Activated CD8-positive, alpha-beta T cell treated with anti-CD3 and anti-CD28 coated beads, Interleukin-2, amount 10 ng/mL, durations not matched to agents 7 days and 5 days (primary cell): ENCODE measurements at regions not wholly inside any gene's neighbourhood (a gene's known extent, or its start where the extent isn't known, plus 50 kb on each side); places are given as distances from the start of the nearest gene placed in this dataset.

Source experiments
- ATAC-seq: fragments of 150-1000 bp; cut with Tn5 transposase; one replicate; pipeline ENCODE4 v1.10.0; 2021; ENCODE audit warnings: moderate library complexity
- CTCF ChIA-PET: fragments of 350-600 bp; sonication (Branson Sonifier 250); formaldehyde crosslinking; loops from one replicate; lab custom pipeline; 2021; ENCODE audit warnings: antibody characterized with exemption; lab: Charles Lee
- POLR2A ChIA-PET: fragments of 350-600 bp; sonication (Branson Sonifier 250); formaldehyde crosslinking; loops from one replicate; lab custom pipeline; 2021; ENCODE audit warnings: antibody characterized with exemption; lab: Charles Lee
- DNase-seq: peaks from one replicate; pipeline ENCODE4 v3.0.0-alpha.2; 2020
- H3K27ac Mint-ChIP-seq: one replicate; pipeline ENCODE4 v1.8.0; 2021; ENCODE audit warnings: mild to moderate bottlenecking, mixed read lengths
- H3K27me3 Mint-ChIP-seq: one replicate; pipeline ENCODE4 v1.8.0; 2021; ENCODE audit warnings: low read depth, mixed read lengths
- H3K36me3 Mint-ChIP-seq: one replicate; pipeline ENCODE4 v1.8.0; 2021; ENCODE audit warnings: low read depth, mixed read lengths
- H3K4me1 Mint-ChIP-seq: one replicate; pipeline ENCODE4 v1.8.0; 2021; ENCODE audit warnings: low read depth, mixed read lengths
- H3K4me3 Mint-ChIP-seq: one replicate; pipeline ENCODE4 v1.8.0; 2021; ENCODE audit warnings: mild to moderate bottlenecking, mixed read lengths
- H3K9me3 Mint-ChIP-seq: one replicate; pipeline ENCODE4 v1.8.0; 2022; ENCODE audit warnings: mixed read lengths; ENCODE audit not compliant: insufficient read depth

GRCh38 chr18:26736301-26736700, 129.2 kb downstream of the AQP4 start:
- no peak overlapping the region for H3K27ac Mint-ChIP-seq
- H3K4me1 Mint-ChIP-seq: no peaks in the 10 kb centered on the region
- no peak for ATAC-seq
- H3K36me3 Mint-ChIP-seq: no peaks in the 10 kb centered on the region
- ChIA-PET CTCF (no interaction called here), POLR2A (no interaction called here)
- no peak for DNase-seq
- H3K4me3 Mint-ChIP-seq: no peak overlapping the region
- no peaks in the 10 kb centered on the region for H3K27me3 Mint-ChIP-seq
- no peaks in the 10 kb centered on the region for H3K9me3 Mint-ChIP-seq

- DNase-seq (no peak), ATAC-seq (no peak)
- ChIA-PET POLR2A (no interaction called here), CTCF (no interaction called here)
- no peak overlapping the region for H3K27ac Mint-ChIP-seq
- H3K36me3 Mint-ChIP-seq: no peaks in the 10 kb centered on the region
- H3K27me3 Mint-ChIP-seq: no peaks in the 10 kb centered on the region
- no peak overlapping the region for H3K4me3 Mint-ChIP-seq
- no peaks in the 10 kb centered on the region for H3K9me3 Mint-ChIP-seq
- no peaks in the 10 kb centered on the region for H3K4me1 Mint-ChIP-seq
Measured at GRCh38 chr18:26734760-26735159, 130.7 kb downstream of the AQP4 start.

- ChIA-PET CTCF (interaction anchor here (0.6 kb wide), 1 partner anchor 836 kb away, joined by 5 read pairs; no protein-coding TSS in a partner anchor), POLR2A (no interaction called here)
- ATAC-seq (no peak), DNase-seq (no peak)
- Mint-ChIP-seq H3K4me1 (no peaks in the 10 kb centered on the region), H3K27me3 (peaks cover 8% of the 10 kb centered on the region), H3K9me3 (no peaks in the 10 kb centered on the region), H3K36me3 (no peaks in the 10 kb centered on the region), H3K27ac (no peak overlapping the region), H3K4me3 (no peak overlapping the region)
Measured at GRCh38 chr18:26729449-26729848, 136.1 kb downstream of the AQP4 start.

GRCh38 chr18:26729008-26729407, 136.5 kb downstream of the AQP4 start:
- no peak overlapping the region for H3K4me3 Mint-ChIP-seq
- no peaks in the 10 kb centered on the region for H3K36me3 Mint-ChIP-seq
- DNase-seq (no peak), ATAC-seq (no peak)
- ChIA-PET POLR2A (no interaction called here), CTCF (interaction anchor here (0.6 kb wide), 1 partner anchor 836 kb away, joined by 5 read pairs; no protein-coding TSS in a partner anchor)
- no peaks in the 10 kb centered on the region for H3K4me1 Mint-ChIP-seq
- no peaks in the 10 kb centered on the region for H3K9me3 Mint-ChIP-seq
- no peak overlapping the region for H3K27ac Mint-ChIP-seq
- H3K27me3 Mint-ChIP-seq: peaks cover 8% of the 10 kb centered on the region

GRCh38 chr18:26723981-26724380, 141.5 kb downstream of the AQP4 start:
- Mint-ChIP-seq H3K27ac (no peak overlapping the region), H3K4me1 (no peaks in the 10 kb centered on the region), H3K36me3 (no peaks in the 10 kb centered on the region), H3K4me3 (no peak overlapping the region), H3K27me3 (peaks cover 10% of the 10 kb centered on the region), H3K9me3 (no peaks in the 10 kb centered on the region)
- ATAC-seq: no peak
- ChIA-PET POLR2A (no interaction called here), CTCF (no interaction called here)
- DNase-seq: no peak

GRCh38 chr18:26722565-26722931, 143.0 kb downstream of the AQP4 start:
- POLR2A ChIA-PET: no interaction called here
- Mint-ChIP-seq H3K27ac (no peak overlapping the region), H3K27me3 (peaks cover 8% of the 10 kb centered on the region), H3K4me1 (no peaks in the 10 kb centered on the region), H3K4me3 (no peak overlapping the region), H3K36me3 (no peaks in the 10 kb centered on the region), H3K9me3 (no peaks in the 10 kb centered on the region)
- CTCF ChIA-PET: no interaction called here
- ATAC-seq (no peak), DNase-seq (no peak)

- Mint-ChIP-seq H3K36me3 (no peaks in the 10 kb centered on the region), H3K9me3 (no peaks in the 10 kb centered on the region), H3K4me1 (no peaks in the 10 kb centered on the region), H3K4me3 (no peak overlapping the region), H3K27ac (no peak overlapping the region), H3K27me3 (peaks cover 8% of the 10 kb centered on the region)
- CTCF ChIA-PET: no interaction called here
- ATAC-seq (no peak), DNase-seq (no peak)
- POLR2A ChIA-PET: no interaction called here
Measured at GRCh38 chr18:26721854-26722564, 143.5 kb downstream of the AQP4 start.

- Mint-ChIP-seq H3K4me1 (peaks cover under 1% of the 10 kb centered on the region), H3K27ac (no peak overlapping the region), H3K4me3 (no peak overlapping the region), H3K9me3 (no peaks in the 10 kb centered on the region), H3K27me3 (peaks cover 9% of the 10 kb centered on the region), H3K36me3 (no peaks in the 10 kb centered on the region)
- CTCF ChIA-PET: interaction anchor here (1.0 kb wide), 1 partner anchor 9 kb away, joined by 3 read pairs; no protein-coding TSS in a partner anchor
- DNase-seq (no peak), ATAC-seq (no peak)
- POLR2A ChIA-PET: no interaction called here
Measured at GRCh38 chr18:26719896-26720295, 145.6 kb downstream of the AQP4 start.

- POLR2A ChIA-PET: no interaction called here
- Mint-ChIP-seq H3K36me3 (no peaks in the 10 kb centered on the region), H3K27ac (no peak overlapping the region), H3K9me3 (no peaks in the 10 kb centered on the region), H3K4me3 (no peak overlapping the region), H3K27me3 (peaks cover 20% of the 10 kb centered on the region), H3K4me1 (peaks cover 5% of the 10 kb centered on the region)
- CTCF ChIA-PET: no interaction called here
- DNase-seq (no peak), ATAC-seq (no peak)
Measured at GRCh38 chr18:26717123-26717719, 148.3 kb downstream of the AQP4 start.

GRCh38 chr18:26714739-26715138, 150.8 kb downstream of the AQP4 start:
- no peak for ATAC-seq
- Mint-ChIP-seq H3K27me3 (peaks cover 20% of the 10 kb centered on the region), H3K4me1 (peaks cover 18% of the 10 kb centered on the region), H3K9me3 (no peaks in the 10 kb centered on the region), H3K36me3 (no peaks in the 10 kb centered on the region), H3K4me3 (no peak overlapping the region), H3K27ac (no peak overlapping the region)
- ChIA-PET CTCF (no interaction called here), POLR2A (no interaction called here)
- peak; percentile 21 for DNase-seq

GRCh38 chr18:26711756-26712155, 153.8 kb downstream of the AQP4 start:
- H3K4me3 Mint-ChIP-seq: no peak overlapping the region
- DNase-seq (no peak), ATAC-seq (no peak)
- no peaks in the 10 kb centered on the region for H3K9me3 Mint-ChIP-seq
- POLR2A ChIA-PET: no interaction called here
- H3K27me3 Mint-ChIP-seq: peaks cover 28% of the 10 kb centered on the region
- no peaks in the 10 kb centered on the region for H3K36me3 Mint-ChIP-seq
- no peak overlapping the region for H3K27ac Mint-ChIP-seq
- peaks cover 21% of the 10 kb centered on the region for H3K4me1 Mint-ChIP-seq
- CTCF ChIA-PET: interaction anchor here (1.2 kb wide), 1 partner anchor 11 kb away, joined by 3 read pairs; no protein-coding TSS in a partner anchor

- DNase-seq (peak; percentile 69), ATAC-seq (peak; percentile 73)
- POLR2A ChIA-PET: no interaction called here
- CTCF ChIA-PET: interaction anchor here (1.0 to 1.4 kb wide), 2 partner anchors 9 to 90 kb away, joined by 3 to 4 read pairs; no protein-coding TSS in a partner anchor
- Mint-ChIP-seq H3K27ac (no peak overlapping the region), H3K4me3 (no peak overlapping the region), H3K36me3 (no peaks in the 10 kb centered on the region), H3K9me3 (no peaks in the 10 kb centered on the region), H3K27me3 (peaks cover 30% of the 10 kb centered on the region), H3K4me1 (peaks cover 21% of the 10 kb centered on the region)
Measured at GRCh38 chr18:26710470-26711096, 154.9 kb downstream of the AQP4 start.
